NB4 (cell line): ENCODE measurements at regions not wholly inside any gene's neighbourhood (a gene's known extent, or its start where the extent isn't known, plus 50 kb on each side); places are given as distances from the start of the nearest gene placed in this dataset.

Experiments used
- DNase-seq: peaks from one replicate; pipeline ENCODE4 v3.0.0; 2010; ENCODE audit warnings: low read depth
- H3K4me3 ChIP-seq: one replicate; pipeline ENCODE4 v1.5.1; 2011; ENCODE audit warnings: mild to moderate bottlenecking, low read depth, low read length, moderate library complexity
- MAX ChIP-seq: IDR thresholded peaks from 2 replicates; pipeline ENCODE4 v1.6.1; 2011; ENCODE audit warnings: low read depth, low read length
- MYC ChIP-seq: IDR thresholded peaks from 2 replicates; pipeline ENCODE4 v1.6.1; 2011; ENCODE audit warnings: low read depth, low read length
- POLR2A ChIP-seq: IDR thresholded peaks from 2 replicates; pipeline ENCODE4 v1.6.1; 2011; ENCODE audit warnings: mild to moderate bottlenecking; ENCODE audit not compliant: insufficient read length; ENCODE audit errors: extremely low read depth
- TF ChIP-seq, protein P1 (sequence below): IDR thresholded peaks from one replicate; pipeline ENCODE4 v1.5.1; 2012; ENCODE audit warnings: low read depth, low read length

DNA sequence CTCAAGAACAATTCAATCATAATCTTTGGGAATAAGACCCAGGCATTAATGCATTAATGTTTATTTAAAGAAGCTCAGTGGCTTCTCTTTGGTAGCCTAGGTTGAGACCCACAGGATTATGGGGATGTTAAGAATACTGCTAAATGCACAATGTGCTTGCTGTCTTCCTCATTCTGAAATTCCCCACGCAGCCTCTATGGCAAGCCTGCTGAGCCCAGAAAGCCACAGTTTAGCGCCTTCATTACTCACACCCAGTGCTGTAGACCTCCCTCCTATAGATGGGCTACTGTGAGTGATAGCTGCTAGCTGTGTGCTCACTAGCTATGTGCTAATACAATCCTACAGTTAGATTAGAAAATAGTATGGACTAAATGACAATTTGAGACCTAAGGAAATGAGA lies 90.6 kb downstream of the TNFSF13B start:
- peak; percentile 56 for DNase-seq
- no peak overlapping the region for H3K4me3 ChIP-seq
- TF ChIP-seq MYC: no peak; the same call in 1 of the 2 replicates
- TF ChIP-seq MAX: no peak
- TF ChIP-seq POLR2A: no peak

DNA sequence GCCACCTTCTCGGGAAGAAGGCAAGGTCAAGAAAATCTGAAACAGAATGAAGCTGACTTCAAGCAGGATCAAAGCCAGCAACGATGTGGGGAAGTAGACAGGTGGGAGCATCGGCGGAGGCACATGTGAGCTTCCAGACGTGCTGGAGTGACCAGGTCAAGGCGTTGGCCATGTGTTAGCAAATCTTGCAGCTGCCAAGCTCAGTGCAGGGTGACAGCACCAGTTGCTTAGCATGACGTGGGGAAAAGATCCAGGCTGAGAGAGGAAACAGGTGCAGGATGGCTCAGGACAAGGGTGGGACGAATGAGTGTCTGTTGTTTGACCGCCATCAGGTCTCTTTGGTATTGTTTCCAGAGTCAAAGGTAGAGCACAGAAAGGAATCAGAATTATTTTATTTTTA lies 92.3 kb downstream of the TNFSF13B start:
- no peak overlapping the region for H3K4me3 ChIP-seq
- TF ChIP-seq POLR2A (no peak), MYC (no peak), MAX (no peak)
- TF ChIP-seq, protein P1, sequence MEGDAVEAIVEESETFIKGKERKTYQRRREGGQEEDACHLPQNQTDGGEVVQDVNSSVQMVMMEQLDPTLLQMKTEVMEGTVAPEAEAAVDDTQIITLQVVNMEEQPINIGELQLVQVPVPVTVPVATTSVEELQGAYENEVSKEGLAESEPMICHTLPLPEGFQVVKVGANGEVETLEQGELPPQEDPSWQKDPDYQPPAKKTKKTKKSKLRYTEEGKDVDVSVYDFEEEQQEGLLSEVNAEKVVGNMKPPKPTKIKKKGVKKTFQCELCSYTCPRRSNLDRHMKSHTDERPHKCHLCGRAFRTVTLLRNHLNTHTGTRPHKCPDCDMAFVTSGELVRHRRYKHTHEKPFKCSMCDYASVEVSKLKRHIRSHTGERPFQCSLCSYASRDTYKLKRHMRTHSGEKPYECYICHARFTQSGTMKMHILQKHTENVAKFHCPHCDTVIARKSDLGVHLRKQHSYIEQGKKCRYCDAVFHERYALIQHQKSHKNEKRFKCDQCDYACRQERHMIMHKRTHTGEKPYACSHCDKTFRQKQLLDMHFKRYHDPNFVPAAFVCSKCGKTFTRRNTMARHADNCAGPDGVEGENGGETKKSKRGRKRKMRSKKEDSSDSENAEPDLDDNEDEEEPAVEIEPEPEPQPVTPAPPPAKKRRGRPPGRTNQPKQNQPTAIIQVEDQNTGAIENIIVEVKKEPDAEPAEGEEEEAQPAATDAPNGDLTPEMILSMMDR: no peak
- DNase-seq: no peak

- DNase-seq: peak; percentile 42
- no peak overlapping the region for H3K4me3 ChIP-seq
- TF ChIP-seq MAX: no peak
- no peak for TF ChIP-seq POLR2A
- TF ChIP-seq, protein P1: no peak
- no peak for TF ChIP-seq MYC
These were observed 94.1 kb downstream of the TNFSF13B start for GRCh38 chr13:108363666-108364065.

DNA sequence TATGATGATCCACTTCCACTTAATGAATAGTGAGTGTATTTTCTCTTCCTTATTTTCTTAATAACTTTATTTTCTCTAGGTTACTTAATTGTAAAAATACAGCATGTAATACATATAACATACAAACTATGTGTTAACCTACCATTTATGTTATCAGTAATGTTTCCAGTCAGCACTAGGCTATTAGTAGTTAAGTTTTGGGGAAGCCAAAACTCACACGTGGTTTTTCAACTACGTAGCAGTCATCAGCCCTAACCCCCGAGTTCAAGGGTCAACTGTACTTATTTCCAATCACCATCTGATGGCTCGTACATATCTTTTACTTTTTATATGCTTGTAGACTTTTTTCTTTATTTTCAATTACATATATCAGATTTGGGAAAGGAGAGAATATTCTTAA lies 95.7 kb downstream of the TNFSF13B start:
- no peak for TF ChIP-seq MYC
- H3K4me3 ChIP-seq: no peak overlapping the region

DNA sequence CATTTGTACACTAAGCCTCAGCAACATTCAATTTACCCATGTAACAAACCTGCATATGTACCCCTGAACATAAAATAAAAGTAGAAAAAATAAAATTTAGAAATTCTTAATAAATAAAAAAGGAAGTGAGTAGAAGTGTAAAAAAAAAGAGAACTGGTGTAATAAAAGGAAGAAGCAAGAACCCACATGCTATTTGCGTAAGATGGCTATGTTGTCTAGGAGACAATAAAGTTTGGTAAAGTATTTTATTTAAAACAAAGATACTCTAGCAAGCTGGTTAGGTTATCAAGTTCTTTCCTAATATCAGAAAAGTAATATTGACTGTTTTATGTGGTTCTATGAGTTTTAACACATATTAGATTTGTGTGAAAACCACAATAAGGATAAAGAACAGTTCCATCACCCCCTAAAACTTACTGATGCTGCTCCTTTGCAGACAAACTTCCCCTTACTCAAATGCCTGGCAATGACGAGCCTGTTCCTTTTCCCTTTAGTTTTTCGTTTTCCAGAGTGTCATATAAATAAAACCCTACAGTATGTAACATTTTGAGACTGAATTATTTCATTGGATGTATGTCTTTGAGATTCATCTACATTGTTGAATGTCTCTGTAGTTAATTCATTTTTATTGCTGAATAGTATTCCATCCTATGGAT lies 98.9 kb downstream of the TNFSF13B start:
- TF ChIP-seq POLR2A (no peak), MYC (no peak), MAX (no peak)
- TF ChIP-seq, protein P1: no peak
- peak; percentile 32 for DNase-seq
- H3K4me3 ChIP-seq: no peak overlapping the region

More for the DNA sequence above, 95.7 kb downstream of the TNFSF13B start:
- DNase-seq: no peak

GRCh38 chr13:108369412-108369811 lies 99.9 kb downstream of the TNFSF13B start:
- no peak for TF ChIP-seq MYC
- TF ChIP-seq, protein P1: no peak
- TF ChIP-seq MAX: no peak
- no peak for TF ChIP-seq POLR2A
- DNase-seq: no peak
- H3K4me3 ChIP-seq: no peak overlapping the region

DNA sequence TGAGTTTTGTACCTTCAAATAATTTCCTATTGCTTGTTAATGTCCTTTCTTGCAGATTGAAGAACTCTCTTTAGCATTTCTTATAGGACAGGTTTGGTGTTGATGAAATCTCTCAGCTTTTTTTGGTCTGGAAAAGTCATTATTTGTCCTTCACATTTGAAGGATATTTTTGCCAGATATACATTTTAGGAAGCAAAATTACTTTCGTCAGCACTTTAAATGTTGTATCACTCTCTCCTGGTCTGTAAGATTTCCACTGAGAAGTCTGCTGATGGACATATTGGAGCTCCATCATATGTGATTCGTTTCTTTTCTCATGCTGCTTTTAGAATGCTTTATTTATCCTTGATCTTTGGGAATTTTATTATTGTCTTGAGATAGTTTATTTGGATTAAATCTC lies 105.5 kb downstream of the TNFSF13B start:
- H3K4me3 ChIP-seq: no peak overlapping the region
- no peak for DNase-seq
- no peak for TF ChIP-seq MAX
- no peak for TF ChIP-seq MYC
